PC-3 (cell line): ENCODE measurements at regions not wholly inside any gene's neighbourhood (a gene's known extent, or its start where the extent isn't known, plus 50 kb on each side); places are given as distances from the start of the nearest gene placed in this dataset.

Experiments
- EZH2 ChIP-seq: fragments of 300-600 bp; sonication (generic); IDR thresholded peaks from one replicate; pipeline ENCODE4 v1.6.1; 2017; ENCODE audit warnings: antibody characterized with exemption, mild to moderate bottlenecking, low read length; ENCODE audit not compliant: unreplicated experiment
- TF ChIP-seq, protein P1 (sequence below): fragments of 300-600 bp; sonication (generic); conservative IDR thresholded peaks from 2 replicates; pipeline ENCODE4 v1.5.1; 2017; ENCODE audit warnings: antibody characterized with exemption, low read depth, mild to moderate bottlenecking, low read length

GRCh38 chr21:31576428-31576827 lies 83.1 kb upstream of the SOD1 start:
- TF ChIP-seq EZH2, result no peak
- TF ChIP-seq, protein P1, sequence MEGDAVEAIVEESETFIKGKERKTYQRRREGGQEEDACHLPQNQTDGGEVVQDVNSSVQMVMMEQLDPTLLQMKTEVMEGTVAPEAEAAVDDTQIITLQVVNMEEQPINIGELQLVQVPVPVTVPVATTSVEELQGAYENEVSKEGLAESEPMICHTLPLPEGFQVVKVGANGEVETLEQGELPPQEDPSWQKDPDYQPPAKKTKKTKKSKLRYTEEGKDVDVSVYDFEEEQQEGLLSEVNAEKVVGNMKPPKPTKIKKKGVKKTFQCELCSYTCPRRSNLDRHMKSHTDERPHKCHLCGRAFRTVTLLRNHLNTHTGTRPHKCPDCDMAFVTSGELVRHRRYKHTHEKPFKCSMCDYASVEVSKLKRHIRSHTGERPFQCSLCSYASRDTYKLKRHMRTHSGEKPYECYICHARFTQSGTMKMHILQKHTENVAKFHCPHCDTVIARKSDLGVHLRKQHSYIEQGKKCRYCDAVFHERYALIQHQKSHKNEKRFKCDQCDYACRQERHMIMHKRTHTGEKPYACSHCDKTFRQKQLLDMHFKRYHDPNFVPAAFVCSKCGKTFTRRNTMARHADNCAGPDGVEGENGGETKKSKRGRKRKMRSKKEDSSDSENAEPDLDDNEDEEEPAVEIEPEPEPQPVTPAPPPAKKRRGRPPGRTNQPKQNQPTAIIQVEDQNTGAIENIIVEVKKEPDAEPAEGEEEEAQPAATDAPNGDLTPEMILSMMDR, result no peak
